ENCODE measurements at regions not wholly inside any gene's neighbourhood (a gene's known extent, or its start where the extent isn't known, plus 50 kb on each side); places are given as distances from the start of the nearest gene placed in this dataset.

DNA sequence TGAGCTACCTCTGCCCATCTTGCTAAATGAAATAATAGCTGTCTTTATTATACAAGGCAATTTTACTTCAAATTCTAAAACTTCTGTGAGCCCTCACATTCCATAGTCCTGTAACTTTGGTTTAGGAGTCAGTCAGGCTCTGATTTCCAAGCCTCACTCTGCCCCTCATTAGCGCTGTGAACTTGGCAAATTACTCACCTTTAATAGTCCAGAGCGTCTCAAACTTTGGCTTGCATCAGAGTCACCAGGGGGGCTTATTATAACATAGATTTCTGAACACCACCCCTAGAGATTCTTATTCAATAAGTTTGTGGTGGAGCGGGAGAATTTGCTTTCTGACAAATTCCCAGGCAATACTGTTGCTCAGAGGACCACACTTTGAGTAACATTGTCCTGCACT lies 126.2 kb upstream of the FGGY start:
- no peak overlapping the region for H3K4me3 ChIP-seq (ENCODE audit: low read depth, low read length)
- no peak for DNase-seq (ENCODE audit: low read depth, low spot score)
- TF ChIP-seq CTCF (IDR thresholded peaks at IDR 0.05; ENCODE audit: low read depth, low read length): no peak
- ChIA-PET POLR2A (no interaction called here), CTCF (no interaction called here)
- H3K27ac ChIP-seq (ENCODE audit: low read depth, low read length): no peak overlapping the region
- no peaks in the 10 kb centered on the region for H3K27me3 ChIP-seq (ENCODE audit: control insufficient read depth, insufficient read depth, low read length)
- H3K9me3 ChIP-seq (ENCODE audit: control insufficient read depth, insufficient read depth, low read length): no peaks in the 10 kb centered on the region

- DNase-seq (ENCODE audit: low read depth, low spot score): no peak
- H3K27me3 ChIP-seq (ENCODE audit: control insufficient read depth, insufficient read depth, low read length): no peaks in the 10 kb centered on the region
- no peak for TF ChIP-seq CTCF (IDR thresholded peaks at IDR 0.05; ENCODE audit: low read depth, low read length)
- CTCF ChIA-PET: no interaction called here
- H3K9me3 ChIP-seq (ENCODE audit: control insufficient read depth, insufficient read depth, low read length): no peaks in the 10 kb centered on the region
- POLR2A ChIA-PET: no interaction called here
- no peak overlapping the region for H3K27ac ChIP-seq (ENCODE audit: low read depth, low read length)
- no peak overlapping the region for H3K4me3 ChIP-seq (ENCODE audit: low read depth, low read length)
Measured at GRCh38 chr1:59171788-59172187, 125.1 kb upstream of the FGGY start.

DNA sequence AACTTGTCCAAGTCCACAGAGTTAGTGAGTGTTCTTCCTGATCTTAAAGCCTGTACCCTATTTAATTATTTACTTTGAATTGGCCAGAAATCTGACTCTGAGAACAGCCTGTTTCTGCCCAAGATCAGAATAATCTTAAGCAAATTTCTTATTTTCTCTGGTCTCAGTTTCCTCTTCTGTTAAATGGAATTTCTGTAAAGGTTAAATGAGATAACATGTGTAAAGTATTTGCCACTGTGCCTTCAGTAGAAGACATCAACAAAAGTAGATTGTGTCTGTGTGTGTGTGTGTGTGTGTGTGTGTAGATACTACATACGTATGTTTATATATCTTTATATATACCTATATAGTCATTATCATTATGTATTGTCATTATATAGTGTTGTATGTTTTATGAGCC lies 124.2 kb upstream of the FGGY start:
- Histone ChIP-seq H3K27me3 (ENCODE audit: control insufficient read depth, insufficient read depth, low read length) (no peaks in the 10 kb centered on the region), H3K4me3 (ENCODE audit: low read depth, low read length) (no peak overlapping the region), H3K9me3 (ENCODE audit: control insufficient read depth, insufficient read depth, low read length) (no peaks in the 10 kb centered on the region), H3K27ac (ENCODE audit: low read depth, low read length) (no peak overlapping the region)
- DNase-seq (ENCODE audit: low read depth, low spot score): no peak
- no peak for TF ChIP-seq CTCF (IDR thresholded peaks at IDR 0.05; ENCODE audit: low read depth, low read length)
- POLR2A ChIA-PET: no interaction called here
- CTCF ChIA-PET: interaction anchor here (0.6 kb wide), 1 partner anchor 274 kb away, joined by 7 read pairs; no protein-coding TSS in a partner anchor

GRCh38 chr1:59173721-59174120 lies 123.2 kb upstream of the FGGY start:
- Histone ChIP-seq H3K9me3 (ENCODE audit: control insufficient read depth, insufficient read depth, low read length) (no peaks in the 10 kb centered on the region), H3K4me3 (ENCODE audit: low read depth, low read length) (no peak overlapping the region), H3K27ac (ENCODE audit: low read depth, low read length) (peak overlapping the region; percentile 53), H3K27me3 (ENCODE audit: control insufficient read depth, insufficient read depth, low read length) (no peaks in the 10 kb centered on the region)
- ChIA-PET POLR2A (no interaction called here), CTCF (no interaction called here)
- peak; percentile 55 for DNase-seq (ENCODE audit: low read depth, low spot score)
- no peak for TF ChIP-seq CTCF (IDR thresholded peaks at IDR 0.05; ENCODE audit: low read depth, low read length)

GRCh38 chr1:59176471-59176870 lies 120.4 kb upstream of the FGGY start:
- DNase-seq (ENCODE audit: low read depth, low spot score): no peak
- no peak for TF ChIP-seq CTCF (IDR thresholded peaks at IDR 0.05; ENCODE audit: low read depth, low read length)
- H3K9me3 ChIP-seq (ENCODE audit: control insufficient read depth, insufficient read depth, low read length): no peaks in the 10 kb centered on the region
- no peak overlapping the region for H3K27ac ChIP-seq (ENCODE audit: low read depth, low read length)
- POLR2A ChIA-PET: no interaction called here
- no peaks in the 10 kb centered on the region for H3K27me3 ChIP-seq (ENCODE audit: control insufficient read depth, insufficient read depth, low read length)
- no peak overlapping the region for H3K4me3 ChIP-seq (ENCODE audit: low read depth, low read length)
- CTCF ChIA-PET: no interaction called here

Data from AG04450 (cell line).